Adrenal gland (tissue), 9 donors: ENCODE measurements at regions not wholly inside any gene's neighbourhood (a gene's known extent, or its start where the extent isn't known, plus 50 kb on each side); places are given as distances from the start of the nearest gene placed in this dataset.

Source experiments
- DNase-seq, 7 donors: peaks; one replicate each; pipeline ENCODE4 v3.0.0-alpha.2; 2019 to 2020
- H3K27ac ChIP-seq, 5 donors: fragments of 200-600 bp; sonication (generic) in 4 of 5; 1 replicate in 3 of 5; 2 replicates in 2 of 5; pipeline versions ENCODE4 v1.5.1 to v1.8.0; 2016 to 2020; ENCODE audit warnings: mild to moderate bottlenecking in 1 of 5
- H3K27me3 ChIP-seq: fragments of 200-600 bp; 2 replicates; pipeline ENCODE4 v1.8.0; 2021
- H3K36me3 ChIP-seq, 2 donors: fragments of 200-600 bp; replicated peaks in 1 of 2; 1 replicate in 1 of 2; 2 replicates in 1 of 2; pipeline versions ENCODE4 v1.5.1 to v1.8.0; 2018 to 2022
- H3K4me1 ChIP-seq, 2 donors: fragments of 200-600 bp; replicated peaks in 1 of 2; 1 replicate in 1 of 2; 2 replicates in 1 of 2; pipeline versions ENCODE4 v1.5.1 to v1.8.0; 2018 to 2021
- H3K4me3 ChIP-seq, 4 donors: fragments of 200-600 bp; sonication (generic) in 3 of 4; one replicate each; pipeline ENCODE4 v1.5.1; 2016 to 2018
- H3K9me3 ChIP-seq, 3 donors: fragments of 200-600 bp; sonication (generic) in 1 of 3; replicated peaks in 1 of 3; 1 replicate in 2 of 3; 2 replicates in 1 of 3; pipeline versions ENCODE4 v1.5.1 to v1.8.0; 2016 to 2021
- CTCF ChIP-seq, 6 experiments: fragments of 450-650 bp in 4 of 6; fragments of 200-600 bp in 2 of 6; sonication (generic) in 1 of 6; IDR thresholded peaks; 1 replicate in 5 of 6; 2 replicates in 1 of 6; pipeline versions ENCODE4 v1.5.1 to v1.8.0; 2016 to 2021; ENCODE audit warnings: antibody characterized with exemption in 6 of 6, mild to moderate bottlenecking in 2 of 6, moderate library complexity in 1 of 6
- POLR2A ChIP-seq, 2 donors: fragments of 450-650 bp; IDR thresholded peaks; one replicate each; pipeline ENCODE4 v1.6.1; 2017; ENCODE audit warnings: antibody characterized with exemption in 2 of 2, mild to moderate bottlenecking in 2 of 2, moderate library complexity in 1 of 2
- WGBS, 4 donors: extraction: QIAGEN DNeasy Blood & Tissue Kit in 2 of 4; methylation state at CpG; one replicate each; pipeline versions ENCODE4 v1.1.5 to v1.1.7; 2013 to 2017; 5-methylcytosine and 5-hydroxymethylcytosine counted together
- intact Hi-C, 2 donors: fragments of 100-400 bp; cut with DNase I; formaldehyde crosslinking; loops; one replicate each; pipeline versions ENCODE4 v1.14.1 to v1.15.0; 2022 to 2023
- donor health status: healthy with polysubstance abuse.
- donor health status: Bipolar disorder and iron deficiency.
- donor health status: DM: yes; HTN: yes; CAD: no.
- donor health status: DM: no; HTN: no; CAD: no.
- donor health status: DM: no; HTN: no; CAD: no.

- no peak for DNase-seq
- Histone ChIP-seq H3K36me3 (no peaks in the 10 kb centered on the region), H3K27ac (no peak overlapping the region), H3K4me3 (no peak overlapping the region), H3K4me1 (no peaks in the 10 kb centered on the region), H3K9me3 (no peaks in the 10 kb centered on the region), H3K27me3 (no peaks in the 10 kb centered on the region)
- no peak for TF ChIP-seq CTCF (IDR thresholded peaks at IDR 0.05)
- no peak for TF ChIP-seq POLR2A (IDR thresholded peaks at IDR 0.05)
- 75 to 89% (median 82%) methylated on average over 5 of the region's 5 CpGs for WGBS, 4 donors
- intact Hi-C loops: no loop called here
Measured at GRCh38 chr2:223199531-223200515, 147.8 kb downstream of the KCNE4 start.

GRCh38 chr2:223203971-223204929 is 152.3 kb downstream of the KCNE4 start:
- WGBS, 4 donors: 57 to 70% (median 63%) methylated on average over 4 of the region's 4 CpGs
- intact Hi-C loops: no loop called here
- TF ChIP-seq CTCF (IDR thresholded peaks at IDR 0.05): no peak
- no peak for TF ChIP-seq POLR2A (IDR thresholded peaks at IDR 0.05)
- H3K4me3 ChIP-seq: no peak overlapping the region
- no peaks in the 10 kb centered on the region for H3K4me1 ChIP-seq
- no peak for DNase-seq
- H3K27ac ChIP-seq: no peak overlapping the region
- H3K27me3 ChIP-seq: no peaks in the 10 kb centered on the region
- no peaks in the 10 kb centered on the region for H3K36me3 ChIP-seq
- no peaks in the 10 kb centered on the region for H3K9me3 ChIP-seq

GRCh38 chr2:223210489-223210888 is 158.5 kb downstream of the KCNE4 start:
- H3K27ac ChIP-seq: no peak overlapping the region
- no peak for DNase-seq
- H3K27me3 ChIP-seq: no peaks in the 10 kb centered on the region
- H3K4me1 ChIP-seq: no peaks in the 10 kb centered on the region
- intact Hi-C loops: no loop called here
- no peak for TF ChIP-seq CTCF (IDR thresholded peaks at IDR 0.05)
- H3K9me3 ChIP-seq: peaks cover 0 to 13% (median 0%) of the 10 kb centered on the region in 3 donors
- H3K36me3 ChIP-seq: no peaks in the 10 kb centered on the region
- 82 to 90% (median 86%) methylated on average over 2 of the region's 2 CpGs for WGBS, 4 donors
- no peak overlapping the region for H3K4me3 ChIP-seq
